ENCODE measurements at regions not wholly inside any gene's neighbourhood (a gene's known extent, or its start where the extent isn't known, plus 50 kb on each side); places are given as distances from the start of the nearest gene placed in this dataset.

DNA sequence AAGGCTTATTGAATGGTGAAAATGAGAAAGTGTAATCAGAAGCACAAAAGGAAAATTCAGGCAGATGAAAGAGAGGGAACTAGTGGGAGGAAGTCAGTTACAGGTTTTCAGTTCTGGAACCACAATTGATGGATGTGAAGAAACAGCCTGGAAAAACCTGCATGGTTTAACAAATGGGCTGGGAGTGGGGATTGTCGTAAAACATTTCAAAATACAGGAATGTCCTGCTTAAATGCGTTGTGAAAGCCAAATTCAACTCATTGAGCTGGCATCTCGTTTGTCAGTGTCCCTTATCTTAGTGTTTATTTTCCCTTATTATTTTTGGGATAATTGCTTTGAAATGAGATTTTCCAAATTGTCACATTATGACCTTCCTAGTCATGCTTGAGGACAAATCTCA lies 106.5 kb upstream of the RFC3 start:
- Histone ChIP-seq H3K4me3 (no peak overlapping the region), H3K27ac (ENCODE audit: low read depth in 1 of 2, low read length in 1 of 2) (no peak overlapping the region), H3K4me1 (ENCODE audit: control insufficient read depth in 5 of 5, insufficient read depth in 5 of 5, low read length in 5 of 5) (peaks cover 0 to 4% (median 0%) of the 10 kb centered on the region in 5 donors), H3K36me3 (ENCODE audit: control insufficient read depth in 4 of 4, insufficient read depth in 4 of 4, low read length in 4 of 4) (no peaks in the 10 kb centered on the region), H3K9me3 (ENCODE audit: control insufficient read depth in 4 of 4, insufficient read depth in 3 of 4, low read length in 3 of 4) (peaks cover 0 to 6% (median under 1%) of the 10 kb centered on the region in 4 donors), H3K27me3 (ENCODE audit: control insufficient read depth in 3 of 3, insufficient read depth in 3 of 3, low read length in 2 of 3) (no peaks in the 10 kb centered on the region), H3K9ac (ENCODE audit: insufficient read depth in 1 of 2, low read length in 2 of 2) (no peak overlapping the region)
- DNase-seq (peak in 2 of 3 donors; percentile 42 to 69), ATAC-seq (ENCODE audit: insufficient read depth, low FRiP score) (no peak)
- TF ChIP-seq, protein P1, sequence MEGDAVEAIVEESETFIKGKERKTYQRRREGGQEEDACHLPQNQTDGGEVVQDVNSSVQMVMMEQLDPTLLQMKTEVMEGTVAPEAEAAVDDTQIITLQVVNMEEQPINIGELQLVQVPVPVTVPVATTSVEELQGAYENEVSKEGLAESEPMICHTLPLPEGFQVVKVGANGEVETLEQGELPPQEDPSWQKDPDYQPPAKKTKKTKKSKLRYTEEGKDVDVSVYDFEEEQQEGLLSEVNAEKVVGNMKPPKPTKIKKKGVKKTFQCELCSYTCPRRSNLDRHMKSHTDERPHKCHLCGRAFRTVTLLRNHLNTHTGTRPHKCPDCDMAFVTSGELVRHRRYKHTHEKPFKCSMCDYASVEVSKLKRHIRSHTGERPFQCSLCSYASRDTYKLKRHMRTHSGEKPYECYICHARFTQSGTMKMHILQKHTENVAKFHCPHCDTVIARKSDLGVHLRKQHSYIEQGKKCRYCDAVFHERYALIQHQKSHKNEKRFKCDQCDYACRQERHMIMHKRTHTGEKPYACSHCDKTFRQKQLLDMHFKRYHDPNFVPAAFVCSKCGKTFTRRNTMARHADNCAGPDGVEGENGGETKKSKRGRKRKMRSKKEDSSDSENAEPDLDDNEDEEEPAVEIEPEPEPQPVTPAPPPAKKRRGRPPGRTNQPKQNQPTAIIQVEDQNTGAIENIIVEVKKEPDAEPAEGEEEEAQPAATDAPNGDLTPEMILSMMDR (IDR thresholded peaks at IDR 0.05; ENCODE audit: control extremely low read depth, extremely low read depth), result no peak
- 24 to 44% methylated on average over 3 of the region's 3 CpGs for WGBS, 2 donors

- H3K36me3 ChIP-seq (ENCODE audit: control insufficient read depth in 4 of 4, insufficient read depth in 4 of 4, low read length in 4 of 4), result no peaks in the 10 kb centered on the region
- no peak for DNase-seq
- peaks cover 0 to 10% (median 5%) of the 10 kb centered on the region in 5 donors for H3K4me1 ChIP-seq (ENCODE audit: control insufficient read depth in 5 of 5, insufficient read depth in 5 of 5, low read length in 5 of 5)
- peaks cover 0 to 6% (median 0%) of the 10 kb centered on the region in 4 donors for H3K9me3 ChIP-seq (ENCODE audit: control insufficient read depth in 4 of 4, insufficient read depth in 3 of 4, low read length in 3 of 4)
- H3K27ac ChIP-seq (ENCODE audit: low read depth in 1 of 2, low read length in 1 of 2), result no peak overlapping the region
- no peak overlapping the region for H3K4me3 ChIP-seq
- no peak overlapping the region for H3K9ac ChIP-seq (ENCODE audit: insufficient read depth in 1 of 2, low read length in 2 of 2)
- no peak for ATAC-seq (ENCODE audit: insufficient read depth, low FRiP score)
- H3K27me3 ChIP-seq (ENCODE audit: control insufficient read depth in 3 of 3, insufficient read depth in 3 of 3, low read length in 2 of 3), result no peaks in the 10 kb centered on the region
- TF ChIP-seq, protein P1 (IDR thresholded peaks at IDR 0.05; ENCODE audit: control extremely low read depth, extremely low read depth), result no peak
These were observed 100.2 kb upstream of the RFC3 start for GRCh38 chr13:33717775-33718174.

DNA sequence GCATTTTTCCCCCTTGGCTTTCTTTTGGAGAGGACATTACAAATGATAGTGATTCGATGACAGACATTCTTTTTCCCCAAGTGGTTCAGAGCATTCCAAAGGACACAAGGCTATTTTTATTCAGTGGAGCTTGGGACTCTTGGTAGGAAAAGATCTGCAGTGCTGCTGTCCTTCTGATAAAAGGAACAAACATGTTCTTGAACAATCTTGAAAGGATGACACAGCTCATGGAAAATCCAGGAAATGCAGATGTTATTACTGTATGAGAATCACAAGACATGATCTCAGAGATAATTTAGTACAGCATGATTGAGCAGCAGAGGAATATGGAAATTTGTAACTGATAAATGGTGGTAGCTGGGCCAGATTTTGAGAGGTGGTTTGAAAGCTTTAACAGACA lies 96.2 kb upstream of the RFC3 start:
- no peak overlapping the region for H3K4me3 ChIP-seq
- peaks cover 0 to 17% (median 7%) of the 10 kb centered on the region in 5 donors for H3K4me1 ChIP-seq (ENCODE audit: control insufficient read depth in 5 of 5, insufficient read depth in 5 of 5, low read length in 5 of 5)
- H3K27me3 ChIP-seq (ENCODE audit: control insufficient read depth in 3 of 3, insufficient read depth in 3 of 3, low read length in 2 of 3), result no peaks in the 10 kb centered on the region
- no peak overlapping the region for H3K9ac ChIP-seq (ENCODE audit: insufficient read depth in 1 of 2, low read length in 2 of 2)
- 23 to 35% methylated on average over 1 of the region's 1 CpG for WGBS, 2 donors
- peak in 2 of 3 donors; percentile 12 to 32 for DNase-seq
- ATAC-seq (ENCODE audit: insufficient read depth, low FRiP score), result no peak
- peaks cover 0 to 6% (median 0%) of the 10 kb centered on the region in 4 donors for H3K9me3 ChIP-seq (ENCODE audit: control insufficient read depth in 4 of 4, insufficient read depth in 3 of 4, low read length in 3 of 4)
- TF ChIP-seq, protein P1 (IDR thresholded peaks at IDR 0.05; ENCODE audit: control extremely low read depth, extremely low read depth), result no peak
- peak overlapping the region in 1 of 2 donors; percentile 82 for H3K27ac ChIP-seq (ENCODE audit: low read depth in 1 of 2, low read length in 1 of 2)
- no peaks in the 10 kb centered on the region for H3K36me3 ChIP-seq (ENCODE audit: control insufficient read depth in 4 of 4, insufficient read depth in 4 of 4, low read length in 4 of 4)

All from lung (tissue), 11 donors.